Esophagus muscularis mucosa (tissue), 4 donors: ENCODE measurements at regions not wholly inside any gene's neighbourhood (a gene's known extent, or its start where the extent isn't known, plus 50 kb on each side); places are given as distances from the start of the nearest gene placed in this dataset.

Experiments
- DNase-seq: peaks from one replicate; pipeline ENCODE4 v3.0.0-alpha.2; 2017; ENCODE audit errors: extremely low spot score
- H3K27ac ChIP-seq, 4 donors: fragments of 200-600 bp; sonication (generic); replicated peaks in 1 of 4; 1 replicate in 3 of 4; 2 replicates in 1 of 4; pipeline ENCODE4 v1.5.1; 2016 to 2019; ENCODE audit warnings: mild to moderate bottlenecking in 1 of 4
- H3K27me3 ChIP-seq, 4 donors: fragments of 200-600 bp; sonication (generic); one replicate each; pipeline versions ENCODE4 v1.5.1 to v1.6.0; 2016 to 2019
- H3K36me3 ChIP-seq, 4 donors: fragments of 200-600 bp; sonication (generic); one replicate each; pipeline ENCODE4 v1.5.1; 2016 to 2019
- H3K4me1 ChIP-seq, 4 donors: fragments of 200-600 bp; sonication (generic); one replicate each; pipeline ENCODE4 v1.5.1; 2016 to 2019
- H3K4me3 ChIP-seq, 4 donors: fragments of 200-600 bp; sonication (generic); 1 replicate in 2 of 4; 2 replicates in 2 of 4; pipeline ENCODE4 v1.5.1; 2016 to 2019; ENCODE audit warnings: mild to moderate bottlenecking in 4 of 4, moderate library complexity in 1 of 4
- H3K9me3 ChIP-seq, 4 donors: fragments of 200-600 bp; sonication (generic); 1 replicate in 3 of 4; 2 replicates in 1 of 4; pipeline ENCODE4 v1.5.1; 2016 to 2019
- EP300 ChIP-seq: sonication (generic); formaldehyde crosslinking; IDR thresholded peaks from one replicate; pipeline ENCODE4 v1.6.1; 2017; ENCODE audit warnings: antibody characterized with exemption
- POLR2A ChIP-seq: fragments of 450-650 bp; IDR thresholded peaks from one replicate; pipeline ENCODE4 v1.6.1; 2017; ENCODE audit warnings: antibody characterized with exemption, moderate library complexity, mild to moderate bottlenecking, low read depth
- POLR2AphosphoS5 ChIP-seq, 2 donors: sonication (generic); formaldehyde crosslinking; IDR thresholded peaks; one replicate each; pipeline ENCODE4 v1.6.1; 2017; ENCODE audit warnings: antibody characterized with exemption in 2 of 2
- WGBS: methylation state at CpG from one replicate; pipeline ENCODE4 v1.1.5; 2018; 5-methylcytosine and 5-hydroxymethylcytosine counted together
- intact Hi-C: fragments of 100-400 bp; cut with DNase I; formaldehyde crosslinking; loops from one replicate; pipeline ENCODE4 v1.15.1; 2023
- TF ChIP-seq, protein P1 (sequence below), 3 experiments: fragments of 200-600 bp in 2 of 3; fragments of 450-650 bp in 1 of 3; sonication (generic) in 2 of 3; IDR thresholded peaks; one replicate each; pipeline ENCODE4 v1.5.1; 2017 to 2019; ENCODE audit warnings: antibody characterized with exemption in 3 of 3, mild to moderate bottlenecking in 2 of 3, moderate library complexity in 1 of 3

DNA sequence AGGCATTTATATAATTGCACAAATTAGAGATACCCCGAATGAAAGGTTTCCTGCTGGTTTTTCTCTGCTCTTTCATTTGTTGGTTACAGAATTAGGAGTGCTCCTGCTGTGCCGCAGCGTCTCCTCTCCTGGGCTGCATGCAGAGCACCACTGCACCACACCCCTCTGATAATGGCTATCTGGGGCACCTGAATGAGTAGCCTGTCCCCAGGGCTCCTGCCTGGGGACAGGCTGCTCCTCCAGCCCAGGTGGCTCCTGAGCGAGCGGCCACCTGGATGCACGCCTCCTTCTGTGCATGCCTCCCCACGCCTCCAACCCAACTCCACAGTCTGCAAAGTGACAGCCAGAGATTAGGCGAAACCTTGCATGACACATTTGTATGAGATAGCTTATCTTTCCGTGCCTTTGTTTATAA is 242.6 kb upstream of the FZD8 start:
- Histone ChIP-seq H3K27me3 (no peaks in the 10 kb centered on the region), H3K4me3 (no peak overlapping the region), H3K9me3 (no peaks in the 10 kb centered on the region), H3K4me1 (peaks cover 3 to 14% (median 9%) of the 10 kb centered on the region in 4 donors), H3K27ac (no peak overlapping the region), H3K36me3 (no peaks in the 10 kb centered on the region)
- intact Hi-C loops, result loop anchor here (1.0 kb wide), 1 partner anchor 12 kb away; no protein-coding TSS in a partner anchor
- peak; percentile 57 for DNase-seq
- 60% methylated on average over 4 of the region's 9 CpGs for WGBS
- TF ChIP-seq POLR2A (no peak), EP300 (no peak), POLR2AphosphoS5 (IDR thresholded peaks at IDR 0.05) (no peak)
- TF ChIP-seq, protein P1, sequence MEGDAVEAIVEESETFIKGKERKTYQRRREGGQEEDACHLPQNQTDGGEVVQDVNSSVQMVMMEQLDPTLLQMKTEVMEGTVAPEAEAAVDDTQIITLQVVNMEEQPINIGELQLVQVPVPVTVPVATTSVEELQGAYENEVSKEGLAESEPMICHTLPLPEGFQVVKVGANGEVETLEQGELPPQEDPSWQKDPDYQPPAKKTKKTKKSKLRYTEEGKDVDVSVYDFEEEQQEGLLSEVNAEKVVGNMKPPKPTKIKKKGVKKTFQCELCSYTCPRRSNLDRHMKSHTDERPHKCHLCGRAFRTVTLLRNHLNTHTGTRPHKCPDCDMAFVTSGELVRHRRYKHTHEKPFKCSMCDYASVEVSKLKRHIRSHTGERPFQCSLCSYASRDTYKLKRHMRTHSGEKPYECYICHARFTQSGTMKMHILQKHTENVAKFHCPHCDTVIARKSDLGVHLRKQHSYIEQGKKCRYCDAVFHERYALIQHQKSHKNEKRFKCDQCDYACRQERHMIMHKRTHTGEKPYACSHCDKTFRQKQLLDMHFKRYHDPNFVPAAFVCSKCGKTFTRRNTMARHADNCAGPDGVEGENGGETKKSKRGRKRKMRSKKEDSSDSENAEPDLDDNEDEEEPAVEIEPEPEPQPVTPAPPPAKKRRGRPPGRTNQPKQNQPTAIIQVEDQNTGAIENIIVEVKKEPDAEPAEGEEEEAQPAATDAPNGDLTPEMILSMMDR (IDR thresholded peaks at IDR 0.05), result no peak

DNA sequence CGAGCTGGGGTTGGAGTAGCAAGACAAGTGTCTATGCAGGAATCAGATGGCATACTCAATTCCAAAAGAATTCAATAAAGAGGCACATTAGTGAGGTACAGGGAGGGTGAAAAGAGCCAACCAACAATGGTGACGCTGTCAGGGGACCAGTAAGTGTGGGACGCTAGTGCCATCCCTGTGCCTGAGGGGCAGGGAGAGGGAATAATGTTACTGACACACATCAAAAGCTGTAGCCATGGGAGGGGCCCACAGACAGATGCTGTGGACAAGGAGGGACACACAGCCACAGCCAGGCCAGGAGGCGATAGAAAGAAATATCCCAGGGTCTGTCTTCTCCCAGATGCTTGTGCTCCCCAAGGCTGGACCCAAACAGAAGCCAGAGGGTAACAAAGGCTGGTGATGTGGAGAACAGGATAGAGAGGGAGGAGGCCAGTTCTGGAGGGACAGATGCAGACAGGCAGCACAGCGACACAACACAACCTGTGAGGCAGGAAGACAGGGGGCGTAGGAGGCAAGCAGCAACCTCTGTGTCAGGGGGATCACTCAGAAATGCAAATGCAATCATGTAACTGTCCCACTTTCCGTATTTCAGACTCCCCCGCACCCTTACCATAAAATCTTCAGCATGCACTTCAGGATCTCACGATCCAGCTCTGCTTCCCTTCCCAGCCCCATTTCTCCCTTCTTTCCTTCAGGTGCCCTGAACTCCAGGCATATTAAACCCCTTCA is 240.5 kb upstream of the FZD8 start:
- DNase-seq, result peak; percentile 82
- Histone ChIP-seq H3K4me1 (peaks cover 3 to 14% (median 9%) of the 10 kb centered on the region in 4 donors), H3K27me3 (no peaks in the 10 kb centered on the region), H3K4me3 (no peak overlapping the region), H3K27ac (no peak overlapping the region), H3K9me3 (no peaks in the 10 kb centered on the region), H3K36me3 (no peaks in the 10 kb centered on the region)
- TF ChIP-seq, protein P1 (IDR thresholded peaks at IDR 0.05), result no peak
- TF ChIP-seq POLR2A (no peak), POLR2AphosphoS5 (IDR thresholded peaks at IDR 0.05) (no peak), EP300 (no peak)
- intact Hi-C loops, result no loop called here
- 93% methylated on average over 9 of the region's 9 CpGs for WGBS

DNA sequence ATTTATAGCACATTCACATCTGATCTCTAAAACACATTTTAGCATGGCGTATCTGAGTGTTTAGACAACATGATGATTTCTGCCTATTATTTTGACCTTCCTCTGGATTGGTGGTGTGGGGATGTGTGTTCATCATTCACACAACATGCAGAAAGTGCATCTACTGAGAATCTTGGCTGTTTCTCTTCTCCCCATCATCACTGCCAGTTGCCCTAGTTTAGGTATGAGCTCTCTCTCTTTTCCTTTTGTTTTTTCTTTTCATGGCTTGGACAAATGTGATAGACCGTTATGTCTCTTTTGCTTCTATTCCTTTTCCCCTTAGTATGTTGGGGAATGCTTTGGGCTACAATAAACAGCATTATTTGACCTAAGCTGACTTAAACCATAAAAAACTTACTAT is 239.2 kb upstream of the FZD8 start:
- Histone ChIP-seq H3K4me1 (peaks cover 3 to 17% (median 10%) of the 10 kb centered on the region in 4 donors), H3K27me3 (no peaks in the 10 kb centered on the region), H3K4me3 (no peak overlapping the region), H3K27ac (no peak overlapping the region), H3K36me3 (no peaks in the 10 kb centered on the region), H3K9me3 (no peaks in the 10 kb centered on the region)
- WGBS, result 92% methylated on average over 2 of the region's 2 CpGs
- no peak for DNase-seq
- intact Hi-C loops, result no loop called here
- TF ChIP-seq POLR2AphosphoS5 (IDR thresholded peaks at IDR 0.05), result no peak
- TF ChIP-seq EP300, result no peak
- TF ChIP-seq POLR2A, result no peak
- TF ChIP-seq, protein P1 (IDR thresholded peaks at IDR 0.05), result no peak

DNA sequence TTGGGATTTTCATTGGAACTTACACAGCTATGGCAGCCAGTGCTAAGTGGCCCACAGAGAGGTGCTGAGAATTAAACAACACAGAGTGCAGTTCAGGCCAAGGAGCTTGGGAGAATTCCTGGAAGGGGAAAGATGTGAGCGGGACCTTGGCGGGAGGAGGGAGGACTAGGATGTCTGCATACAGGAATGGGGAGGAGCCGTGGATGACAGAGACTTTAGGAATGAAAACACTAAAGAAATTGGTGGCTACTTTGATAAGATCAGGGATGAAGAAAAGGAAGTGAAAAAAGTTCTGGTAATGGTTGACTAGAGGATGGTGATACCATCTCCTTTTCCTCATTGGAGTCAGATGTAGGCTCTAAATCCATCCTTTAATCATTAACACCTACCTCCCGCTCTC is 234.2 kb upstream of the FZD8 start:
- 60% methylated on average over 4 of the region's 4 CpGs for WGBS
- H3K36me3 ChIP-seq, result no peaks in the 10 kb centered on the region
- intact Hi-C loops, result no loop called here
- TF ChIP-seq POLR2A, result no peak
- TF ChIP-seq EP300, result no peak
- TF ChIP-seq POLR2AphosphoS5 (IDR thresholded peaks at IDR 0.05), result no peak
- TF ChIP-seq, protein P1 (IDR thresholded peaks at IDR 0.05), result no peak
- H3K27ac ChIP-seq, result no peak overlapping the region
- H3K9me3 ChIP-seq, result no peaks in the 10 kb centered on the region
- H3K27me3 ChIP-seq, result no peaks in the 10 kb centered on the region
- no peak overlapping the region for H3K4me3 ChIP-seq
- peaks cover 7 to 20% (median 18%) of the 10 kb centered on the region in 4 donors for H3K4me1 ChIP-seq
- no peak for DNase-seq
